ELR (cell line): ENCODE measurements at regions not wholly inside any gene's neighbourhood (a gene's known extent, or its start where the extent isn't known, plus 50 kb on each side); places are given as distances from the start of the nearest gene placed in this dataset.
"Not testable (repeated sequence)": the region's sequence is repeated elsewhere in the genome, so short reads cannot be mapped to it uniquely, and the experiment has no call there.

Experiments used
- DNase-seq: peaks from one replicate; pipeline ENCODE4 v3.0.0-alpha.2; 2015; ENCODE audit warnings: low read depth

DNA sequence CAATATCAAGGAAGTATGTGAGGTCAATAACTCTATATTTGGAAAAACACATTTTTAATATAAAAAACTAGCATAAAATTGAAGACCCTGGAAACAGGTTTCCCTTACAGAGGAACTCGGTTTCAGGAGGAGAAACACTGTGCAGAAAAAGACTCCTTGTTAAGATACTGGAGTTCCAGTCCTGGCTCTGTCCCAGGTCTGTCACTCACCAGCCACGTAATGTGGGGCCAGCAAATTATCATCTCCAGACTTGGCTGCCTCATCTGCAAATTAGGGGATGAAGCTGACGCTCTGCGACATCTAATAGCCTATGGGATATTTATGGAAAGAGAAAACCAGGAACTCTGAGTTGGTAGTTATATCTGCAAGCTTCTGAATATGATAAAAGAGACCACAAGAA, 702.7 kb downstream of the EPHA7 start:
- DNase-seq, result no peak

- no peak for DNase-seq
Observed at GRCh38 chr6:92715991-92716390, 703.4 kb downstream of the EPHA7 start.

DNA sequence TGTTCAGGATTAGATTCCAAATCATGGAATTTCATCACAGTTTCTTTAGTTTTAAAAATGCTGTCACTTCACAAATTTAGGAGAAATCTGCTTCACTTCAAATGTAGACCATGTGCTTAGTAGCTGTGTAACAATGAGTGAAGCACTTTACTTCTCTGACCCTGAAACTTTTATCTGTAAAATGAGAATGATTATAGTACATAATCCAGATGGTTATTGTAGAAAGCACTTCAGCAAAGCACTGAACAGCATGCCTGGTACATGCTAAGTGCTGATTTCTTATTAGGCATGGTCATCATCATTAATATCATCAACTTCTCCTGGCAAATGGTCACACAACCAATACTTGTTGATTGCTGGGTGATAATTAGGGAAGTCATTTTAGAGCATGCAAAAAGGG, 705.0 kb downstream of the EPHA7 start:
- no peak for DNase-seq

GRCh38 chr6:92710048-92710447, 709.3 kb downstream of the EPHA7 start:
- no peak for DNase-seq

DNA sequence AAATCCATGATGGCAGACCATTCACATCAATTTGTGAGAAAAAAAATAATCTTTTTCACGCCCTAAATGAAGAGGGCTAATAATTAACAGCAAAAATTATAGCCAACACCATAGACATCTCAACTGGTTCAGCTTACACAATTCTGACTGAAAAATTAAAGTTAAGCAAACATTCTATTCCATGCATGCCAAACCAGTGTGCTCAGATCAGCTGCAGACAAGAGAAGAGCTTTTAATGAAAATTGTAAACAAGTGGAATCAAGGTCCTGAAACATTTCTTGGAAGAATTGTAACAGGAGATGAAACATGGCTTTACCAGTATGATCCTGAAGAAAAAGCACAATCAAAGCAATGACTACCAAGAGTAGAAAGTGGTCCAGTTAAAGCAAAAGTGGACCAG, 710.4 kb downstream of the EPHA7 start:
- no peak for DNase-seq

DNA sequence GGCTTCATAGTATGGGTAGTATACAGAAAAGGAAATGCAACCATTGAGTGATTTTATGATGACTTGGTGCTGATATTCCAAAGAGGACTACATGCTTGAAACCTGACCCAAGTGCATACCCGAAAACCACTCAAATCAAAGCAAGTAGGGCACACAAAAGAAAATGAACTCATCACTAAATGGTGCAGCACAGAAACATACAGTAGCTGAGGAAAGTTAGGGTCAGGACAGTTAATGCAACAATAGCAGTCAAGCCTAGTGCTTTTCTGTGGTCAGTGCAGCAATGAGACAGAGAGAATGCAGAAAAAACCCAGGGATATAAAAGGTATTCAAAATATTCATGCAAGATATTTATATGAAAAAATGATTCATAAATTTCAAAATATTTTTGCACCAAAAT, 711.1 kb downstream of the EPHA7 start:
- no peak for DNase-seq

DNA sequence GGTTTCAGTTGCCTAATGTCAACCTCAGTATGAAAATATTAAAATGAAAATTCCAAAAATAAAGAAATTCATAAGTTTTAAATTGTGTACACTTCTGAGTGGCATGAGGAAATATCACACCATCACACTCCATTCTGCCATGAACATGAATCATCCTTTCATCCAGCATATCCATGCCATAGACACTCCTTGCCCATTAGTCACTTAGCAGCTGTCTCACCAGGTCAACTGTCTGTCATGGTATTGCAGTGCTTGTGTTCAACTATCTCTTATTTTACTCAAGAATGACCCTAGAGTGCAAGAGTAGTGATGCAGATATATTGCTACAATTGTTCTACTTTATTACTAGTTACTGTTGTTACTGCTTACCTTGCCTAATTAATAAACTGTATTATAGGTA, 712.4 kb downstream of the EPHA7 start:
- DNase-seq, result no peak

GRCh38 chr6:92701425-92702096, 717.8 kb downstream of the EPHA7 start:
- no peak for DNase-seq

GRCh38 chr6:92700411-92700810, 718.9 kb downstream of the EPHA7 start:
- DNase-seq, result no peak

DNA sequence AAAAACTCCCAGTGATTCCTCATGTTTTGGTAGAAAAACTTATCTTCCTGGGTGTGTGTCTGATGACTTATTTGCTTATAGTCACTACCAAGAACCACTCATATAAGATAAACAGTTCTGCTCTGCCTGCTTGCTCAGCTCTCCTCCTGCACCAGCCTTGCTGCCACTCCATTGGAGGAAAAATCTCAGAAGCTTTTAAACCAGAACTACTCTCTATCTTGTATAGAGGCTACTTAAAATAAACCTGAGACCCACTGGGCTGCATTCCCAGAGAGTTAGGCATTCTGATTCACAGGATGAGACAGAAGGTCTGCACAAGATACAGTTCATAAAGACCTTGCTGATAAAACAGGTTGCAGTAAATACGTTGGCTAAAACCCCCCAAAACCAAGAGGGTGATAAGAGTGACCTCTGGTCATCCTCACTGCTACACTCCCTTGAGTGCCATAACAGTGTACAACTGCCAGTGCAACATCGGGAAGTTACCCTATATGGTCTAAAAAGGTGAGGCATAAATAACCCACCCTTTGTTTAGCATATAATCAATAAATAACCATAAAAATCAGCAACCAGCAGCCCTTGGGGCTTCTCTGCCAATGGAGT, 728.3 kb downstream of the EPHA7 start:
- no peak for DNase-seq

GRCh38 chr6:92688342-92688741, 731.0 kb downstream of the EPHA7 start:
- DNase-seq, result no peak

DNA sequence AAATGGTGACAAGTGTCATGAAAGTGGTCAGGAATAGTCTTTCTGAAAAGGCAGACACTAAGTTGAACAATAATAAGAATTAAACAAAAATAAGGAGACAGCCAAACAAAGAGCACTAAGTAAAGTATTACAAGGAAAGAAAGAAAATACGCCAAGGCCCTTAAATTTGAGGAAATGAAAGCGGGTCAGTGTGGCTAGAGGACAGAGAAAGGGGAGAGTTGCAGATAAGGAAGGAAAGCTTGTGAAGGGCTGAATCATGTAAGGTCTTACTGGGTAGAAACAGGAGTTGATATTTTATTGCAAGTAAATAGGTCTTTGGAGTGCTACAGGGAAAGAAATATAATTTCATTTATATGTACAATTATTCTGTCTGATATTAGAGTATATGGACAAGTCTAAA, 732.1 kb downstream of the EPHA7 start:
- no peak for DNase-seq

DNA sequence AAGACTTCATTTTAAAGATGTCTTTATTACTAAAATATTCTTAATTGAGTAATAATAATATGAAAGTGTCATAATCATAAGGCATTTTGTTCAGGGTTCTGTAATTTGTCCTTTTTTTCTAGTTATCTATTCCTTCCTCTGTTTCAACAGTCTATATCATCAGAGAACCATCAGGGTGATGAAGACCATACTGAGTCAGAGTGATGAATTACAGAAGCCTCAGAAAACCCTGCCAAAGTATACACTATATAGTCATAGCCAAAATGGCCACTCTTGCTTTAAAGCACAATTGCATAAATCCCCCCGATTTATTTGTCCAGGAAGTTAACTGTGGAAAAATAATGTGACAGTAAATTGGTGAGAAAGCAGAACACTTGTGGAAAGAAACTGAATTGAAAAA, 735.0 kb downstream of the EPHA7 start:
- DNase-seq, result no peak

GRCh38 chr6:92683748-92684147, 735.6 kb downstream of the EPHA7 start:
- no peak for DNase-seq

- DNase-seq, result no peak
Observed at GRCh38 chr6:92682516-92683398, 736.6 kb downstream of the EPHA7 start.

GRCh38 chr6:92681401-92681800, 738.0 kb downstream of the EPHA7 start:
- no peak for DNase-seq

DNA sequence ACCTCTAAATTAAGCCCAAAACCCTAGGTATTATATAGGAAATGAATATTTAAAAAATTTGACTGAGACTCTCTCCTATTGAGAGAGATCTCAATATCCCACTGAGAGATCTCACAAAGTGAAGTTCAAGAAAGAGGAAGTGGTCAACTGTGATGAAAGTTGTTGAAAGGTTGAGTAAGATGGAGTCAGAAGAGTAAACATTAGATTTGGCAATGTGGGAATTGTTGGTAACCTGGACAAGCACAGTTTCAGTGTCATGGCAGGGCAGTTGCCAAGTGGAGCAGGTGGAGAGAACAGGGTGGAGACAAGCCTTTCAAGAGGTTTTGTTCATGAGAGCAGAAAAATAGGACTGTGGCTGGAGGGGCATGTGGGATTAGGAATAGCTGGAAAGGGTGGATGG, 747.9 kb downstream of the EPHA7 start:
- DNase-seq, result not testable (repeated sequence)

GRCh38 chr6:92667843-92668242, 751.5 kb downstream of the EPHA7 start:
- DNase-seq, result no peak

GRCh38 chr6:92648364-92649086, 770.8 kb downstream of the EPHA7 start:
- DNase-seq, result no peak

- no peak for DNase-seq
Observed at GRCh38 chr6:92647630-92648029, 771.7 kb downstream of the EPHA7 start.

GRCh38 chr6:92644104-92644791, 775.1 kb downstream of the EPHA7 start:
- not testable (repeated sequence) for DNase-seq
